HEK293T (cell line): ENCODE measurements at regions not wholly inside any gene's neighbourhood (a gene's known extent, or its start where the extent isn't known, plus 50 kb on each side); places are given as distances from the start of the nearest gene placed in this dataset.

Experiments used
- BHLHE40 ChIP-seq: fragments of 450-650 bp; IDR thresholded peaks from 2 replicates; pipeline ENCODE4 v1.6.1; 2016; ENCODE audit warnings: mild to moderate bottlenecking, moderate library complexity, borderline replicate concordance
- HDGF ChIP-seq: fragments of 450-650 bp; IDR thresholded peaks from 2 replicates; pipeline ENCODE4 v1.6.1; 2017; ENCODE audit warnings: antibody characterized with exemption, borderline replicate concordance
- SP1 ChIP-seq: fragments of 450-650 bp; IDR thresholded peaks from 2 replicates; pipeline ENCODE4 v1.6.1; 2017

DNA sequence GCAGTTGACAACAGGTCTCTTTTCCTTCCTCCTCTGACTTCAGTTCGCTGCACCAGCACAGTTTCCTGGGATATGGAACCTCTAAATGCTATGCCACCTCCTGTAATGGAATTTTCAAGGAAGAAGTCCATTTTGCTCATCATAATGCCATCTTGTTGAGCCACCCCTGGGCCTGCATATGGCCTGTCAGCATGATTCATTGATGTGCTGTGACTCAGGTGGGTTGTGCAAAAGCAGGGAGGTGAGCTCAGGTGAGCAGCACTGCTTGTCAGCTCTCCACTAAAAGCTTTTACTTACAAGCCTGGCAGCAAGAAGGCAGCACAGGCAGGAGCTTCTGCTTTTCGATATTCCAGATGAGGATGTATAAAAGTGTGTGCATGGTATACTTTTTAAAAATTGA, 247.1 kb upstream of the LMCD1 start:
- TF ChIP-seq HDGF, result no peak
- no peak for TF ChIP-seq SP1
- TF ChIP-seq BHLHE40, result no peak
